PC-3 (cell line): ENCODE measurements at regions not wholly inside any gene's neighbourhood (a gene's known extent, or its start where the extent isn't known, plus 50 kb on each side); places are given as distances from the start of the nearest gene placed in this dataset.

Experiments used
- ATAC-seq: fragments of 200-7000 bp; cut with Tn5 transposase; 2 replicates; pipeline ENCODE4 v1.9.1; 2020; ENCODE audit warnings: mild to moderate bottlenecking, moderate library complexity
- BruUV-seq: library from RNA; stranded (reverse); fragments of 400-500 nt; replicated peaks from 2 replicates; lab custom pipeline; 2021; lab: Mats Ljungman, UMichigan
- CTCF ChIA-PET: fragments of 300-600 bp; sonication (Branson Sonifier 250); formaldehyde crosslinking; loops from one replicate; lab custom pipeline; 2022; ENCODE audit warnings: antibody characterized with exemption; lab: Charles Lee
- POLR2A ChIA-PET: fragments of 300-600 bp; sonication (Branson Sonifier 250); formaldehyde crosslinking; loops from one replicate; lab custom pipeline; 2022; ENCODE audit warnings: antibody characterized with exemption; ENCODE audit not compliant: unreplicated experiment; lab: Charles Lee
- DNase-seq: peaks from one replicate; pipeline ENCODE4 v3.0.0-alpha.2; 2015
- H2AFZ ChIP-seq: fragments of 300-600 bp; sonication (generic); 2 replicates; pipeline ENCODE4 v1.6.0; 2016; ENCODE audit warnings: antibody characterized with exemption, low read length
- H3F3A ChIP-seq: fragments of 300-600 bp; sonication (generic); one replicate; pipeline ENCODE4 v1.6.0; 2017; ENCODE audit warnings: antibody characterized with exemption, low read length, control low read depth, mild to moderate bottlenecking; ENCODE audit not compliant: unreplicated experiment
- H3K27ac ChIP-seq: fragments of 300-600 bp; sonication (generic); 2 replicates; pipeline ENCODE4 v1.5.1; 2016; ENCODE audit warnings: mild to moderate bottlenecking, low read length
- H3K27me3 ChIP-seq: fragments of 300-600 bp; sonication (generic); 2 replicates; pipeline ENCODE4 v1.6.1; 2016; ENCODE audit warnings: low read length, mixed read lengths
- H3K36me3 ChIP-seq: fragments of 300-600 bp; sonication (generic); 2 replicates; pipeline ENCODE4 v1.6.1; 2016; ENCODE audit warnings: low read depth, mixed run types, low read length, mixed read lengths
- H3K4me1 ChIP-seq: fragments of 300-600 bp; sonication (generic); 2 replicates; pipeline ENCODE4 v1.5.1; 2016; ENCODE audit warnings: low read length; ENCODE audit not compliant: insufficient read depth
- H3K4me2 ChIP-seq: fragments of 300-600 bp; sonication (generic); 2 replicates; pipeline ENCODE4 v1.6.0; 2016; ENCODE audit warnings: low read length
- H3K4me3 ChIP-seq: fragments of 300-600 bp; sonication (generic); 2 replicates; pipeline ENCODE4 v1.5.1; 2016; ENCODE audit warnings: mild to moderate bottlenecking, low read length, mixed read lengths
- H3K79me2 ChIP-seq: fragments of 300-600 bp; sonication (generic); 2 replicates; pipeline ENCODE4 v1.6.1; 2017; ENCODE audit warnings: low read length, mixed read lengths
- H3K9ac ChIP-seq: fragments of 300-600 bp; sonication (generic); 2 replicates; pipeline ENCODE4 v1.6.0; 2016; ENCODE audit warnings: mild to moderate bottlenecking, low read length
- H3K9me2 ChIP-seq: fragments of 300-600 bp; sonication (generic); replicated peaks from 2 replicates; pipeline ENCODE4 v1.6.1; 2016; ENCODE audit warnings: mixed run types, low read length, mixed read lengths
- H3K9me3 ChIP-seq: fragments of 300-600 bp; sonication (generic); 2 replicates; pipeline ENCODE4 v1.6.1; 2016; ENCODE audit warnings: low read length, mixed read lengths
- H4K20me1 ChIP-seq: fragments of 300-600 bp; sonication (generic); 2 replicates; pipeline ENCODE4 v1.6.1; 2016; ENCODE audit warnings: low read length, mixed read lengths
- EZH2 ChIP-seq: fragments of 300-600 bp; sonication (generic); IDR thresholded peaks from one replicate; pipeline ENCODE4 v1.6.1; 2017; ENCODE audit warnings: antibody characterized with exemption, mild to moderate bottlenecking, low read length; ENCODE audit not compliant: unreplicated experiment
- EZH2phosphoT487 ChIP-seq: fragments of 300-600 bp; sonication (generic); IDR thresholded peaks from 2 replicates; pipeline ENCODE4 v1.6.1; 2018; ENCODE audit warnings: mild to moderate bottlenecking, antibody characterized with exemption, low read length, borderline replicate concordance
- intact Hi-C: fragments of 100-400 bp; cut with micrococcal nuclease; formaldehyde crosslinking; loops from 2 replicates; pipeline ENCODE4 v1.9.0; 2023
- TF ChIP-seq, protein P1 (sequence below): fragments of 300-600 bp; sonication (generic); conservative IDR thresholded peaks from 2 replicates; pipeline ENCODE4 v1.5.1; 2017; ENCODE audit warnings: antibody characterized with exemption, low read depth, mild to moderate bottlenecking, low read length

DNA sequence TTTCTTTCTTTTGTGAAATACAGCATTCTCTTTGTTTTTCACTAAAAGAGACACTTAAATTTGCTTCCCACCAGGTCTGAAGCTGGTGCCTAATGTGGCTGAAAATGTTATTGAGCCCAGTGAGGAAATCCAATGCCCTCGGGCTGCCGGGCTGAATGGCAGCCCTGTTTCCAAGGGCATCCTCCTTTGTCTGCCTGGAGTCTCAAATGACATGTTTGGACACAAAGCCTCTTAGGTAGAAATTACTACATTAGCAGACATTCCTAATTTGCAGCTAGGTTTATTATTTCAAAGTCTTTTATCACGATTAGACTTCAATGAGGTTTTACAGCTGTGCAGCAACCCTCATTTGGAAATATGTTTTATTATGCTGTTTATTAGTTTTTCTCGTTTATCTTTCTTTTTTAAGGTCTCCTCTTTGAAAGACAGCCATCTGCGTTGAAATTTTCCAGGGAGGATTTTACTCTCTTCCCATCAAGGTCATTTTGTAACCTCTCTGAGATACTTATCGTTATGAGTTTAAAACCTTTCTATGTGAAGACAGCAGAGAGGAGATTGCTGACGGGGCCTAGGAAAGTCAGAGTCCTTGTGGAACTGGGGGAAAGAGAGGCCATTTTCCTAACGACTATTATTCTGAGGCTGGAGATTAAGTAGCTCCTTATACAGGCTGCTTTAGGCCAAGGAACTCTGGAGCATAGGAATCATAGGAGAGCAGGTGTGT, 59.0 kb upstream of the ZNF532 start:
- TF ChIP-seq EZH2phosphoT487 (no peak), EZH2 (no peak)
- TF ChIP-seq, protein P1, sequence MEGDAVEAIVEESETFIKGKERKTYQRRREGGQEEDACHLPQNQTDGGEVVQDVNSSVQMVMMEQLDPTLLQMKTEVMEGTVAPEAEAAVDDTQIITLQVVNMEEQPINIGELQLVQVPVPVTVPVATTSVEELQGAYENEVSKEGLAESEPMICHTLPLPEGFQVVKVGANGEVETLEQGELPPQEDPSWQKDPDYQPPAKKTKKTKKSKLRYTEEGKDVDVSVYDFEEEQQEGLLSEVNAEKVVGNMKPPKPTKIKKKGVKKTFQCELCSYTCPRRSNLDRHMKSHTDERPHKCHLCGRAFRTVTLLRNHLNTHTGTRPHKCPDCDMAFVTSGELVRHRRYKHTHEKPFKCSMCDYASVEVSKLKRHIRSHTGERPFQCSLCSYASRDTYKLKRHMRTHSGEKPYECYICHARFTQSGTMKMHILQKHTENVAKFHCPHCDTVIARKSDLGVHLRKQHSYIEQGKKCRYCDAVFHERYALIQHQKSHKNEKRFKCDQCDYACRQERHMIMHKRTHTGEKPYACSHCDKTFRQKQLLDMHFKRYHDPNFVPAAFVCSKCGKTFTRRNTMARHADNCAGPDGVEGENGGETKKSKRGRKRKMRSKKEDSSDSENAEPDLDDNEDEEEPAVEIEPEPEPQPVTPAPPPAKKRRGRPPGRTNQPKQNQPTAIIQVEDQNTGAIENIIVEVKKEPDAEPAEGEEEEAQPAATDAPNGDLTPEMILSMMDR = no peak
- CTCF ChIA-PET = no interaction called here
- no peak overlapping the region for H3K27ac ChIP-seq

DNA sequence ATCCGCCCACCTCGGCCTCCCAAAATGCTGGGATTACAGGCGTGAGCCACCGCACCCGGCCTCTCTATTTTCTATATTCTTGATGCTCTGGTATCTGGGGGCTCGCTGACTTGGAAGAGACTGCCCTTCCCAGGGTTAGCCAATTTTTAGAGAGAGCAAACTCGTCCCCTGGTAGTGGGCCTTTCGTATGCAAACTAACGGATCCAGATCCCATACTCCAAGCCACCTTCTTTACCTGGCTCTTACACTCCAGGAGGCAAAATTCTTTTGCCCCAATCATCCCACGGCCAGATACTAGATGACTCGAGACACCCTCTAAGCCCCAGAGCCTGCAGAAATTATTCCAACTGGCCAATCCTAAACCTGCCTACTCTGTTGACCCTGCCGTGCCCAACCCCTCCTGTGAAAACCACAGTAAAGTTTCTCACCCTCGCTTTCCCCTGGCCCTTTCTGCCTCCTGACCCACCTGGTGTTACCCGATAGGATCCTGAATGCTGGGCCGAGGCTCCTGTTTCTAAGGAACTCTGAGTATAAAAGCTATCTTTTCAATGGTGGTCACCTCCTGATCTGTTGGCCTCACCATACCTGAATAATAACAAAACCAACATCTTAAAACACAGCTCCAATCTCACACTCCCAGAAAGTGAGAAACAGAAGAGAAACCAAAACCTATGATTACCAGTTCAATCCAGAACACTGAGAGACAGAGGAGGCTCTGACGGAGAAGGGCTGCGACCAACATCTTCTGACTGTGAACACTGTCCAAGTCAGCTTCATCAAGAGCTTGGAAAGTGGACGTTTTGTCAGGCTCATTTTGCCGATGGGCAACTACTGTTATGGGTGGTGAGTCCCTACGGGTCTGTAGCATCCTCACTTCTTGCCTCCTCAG, 57.6 kb upstream of the ZNF532 start:
- no peak overlapping the region for H3K4me2 ChIP-seq
- no peak overlapping the region for H3K4me3 ChIP-seq
- H3K9me3 ChIP-seq = no peaks in the 10 kb centered on the region
- no peak for TF ChIP-seq EZH2
- no peak for TF ChIP-seq EZH2phosphoT487
- TF ChIP-seq, protein P1 = no peak
- no peaks in the 10 kb centered on the region for H3K36me3 ChIP-seq
- POLR2A ChIA-PET = no interaction called here
- no peaks in the 10 kb centered on the region for H3K9me2 ChIP-seq
- no peaks in the 10 kb centered on the region for H3K79me2 ChIP-seq
- no peak overlapping the region for H3K27ac ChIP-seq
- H3K4me1 ChIP-seq = 0 out of 2 replicates have a peak, but pooled peaks cover 5% of the 10 kb centered on the region
- H3K27me3 ChIP-seq = no peaks in the 10 kb centered on the region
- intact Hi-C loops = no loop called here
- CTCF ChIA-PET = no interaction called here
- H2AFZ ChIP-seq = no peak overlapping the region
- ATAC-seq (no peak), DNase-seq (no peak)
- no TSS peak for BruUV-seq
- no peaks in the 10 kb centered on the region for H3F3A ChIP-seq
- no peaks in the 10 kb centered on the region for H4K20me1 ChIP-seq
- H3K9ac ChIP-seq = no peak overlapping the region

More for the DNA sequence above, 59.0 kb upstream of the ZNF532 start:
- ATAC-seq (peak; percentile 38; the same call in 1 of the 2 replicates), DNase-seq (no peak)
- Histone ChIP-seq H3K4me3 (no peak overlapping the region), H3K27me3 (no peaks in the 10 kb centered on the region), H3K4me2 (no peak overlapping the region), H3K36me3 (no peaks in the 10 kb centered on the region), H3K9me2 (no peaks in the 10 kb centered on the region), H3K9ac (no peak overlapping the region), H3K79me2 (no peaks in the 10 kb centered on the region), H2AFZ (peak overlapping the region; percentile 29), H4K20me1 (no peaks in the 10 kb centered on the region), H3K4me1 (no peaks in the 10 kb centered on the region), H3K9me3 (no peaks in the 10 kb centered on the region), H3F3A (no peaks in the 10 kb centered on the region)
- intact Hi-C loops = no loop called here
- no TSS peak for BruUV-seq
- POLR2A ChIA-PET = no interaction called here

DNA sequence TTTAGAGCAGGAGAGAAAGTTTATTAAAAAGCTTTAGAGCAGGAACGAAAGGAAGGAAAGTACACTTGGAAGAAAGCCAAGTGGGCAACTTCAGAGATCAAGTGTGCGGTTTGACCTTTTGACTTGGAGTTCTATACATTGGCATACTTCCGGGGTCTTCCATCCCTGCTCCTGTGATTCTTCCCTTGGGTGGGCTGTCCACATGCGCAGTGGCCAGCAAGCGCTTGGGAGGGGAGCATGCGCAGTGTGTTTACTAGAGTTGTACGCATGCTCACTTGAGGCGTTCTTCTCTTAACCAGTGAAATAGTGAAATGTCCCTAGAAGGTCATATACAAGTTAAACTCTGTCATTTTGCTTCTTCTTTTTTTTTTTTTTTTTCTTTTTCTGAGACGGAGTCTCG, 56.9 kb upstream of the ZNF532 start:
- Histone ChIP-seq H3K36me3 (no peaks in the 10 kb centered on the region), H3K9me2 (no peaks in the 10 kb centered on the region), H2AFZ (no peak overlapping the region), H3K9ac (no peak overlapping the region), H3F3A (no peaks in the 10 kb centered on the region), H3K4me1 (0 out of 2 replicates have a peak, but pooled peaks cover 5% of the 10 kb centered on the region), H3K27me3 (no peaks in the 10 kb centered on the region), H4K20me1 (no peaks in the 10 kb centered on the region), H3K79me2 (no peaks in the 10 kb centered on the region), H3K4me3 (no peak overlapping the region), H3K9me3 (no peaks in the 10 kb centered on the region), H3K27ac (no peak overlapping the region), H3K4me2 (no peak overlapping the region)
- TF ChIP-seq EZH2 (no peak), EZH2phosphoT487 (no peak)
- TF ChIP-seq, protein P1 = no peak
- ChIA-PET POLR2A (no interaction called here), CTCF (no interaction called here)
- ATAC-seq (no peak), DNase-seq (no peak)
- BruUV-seq = no TSS peak
- intact Hi-C loops = no loop called here
